KMS-11 (cell line): ENCODE measurements at regions not wholly inside any gene's neighbourhood (a gene's known extent, or its start where the extent isn't known, plus 50 kb on each side); places are given as distances from the start of the nearest gene placed in this dataset.

ENCODE experiments used
- H2AFZ ChIP-seq: fragments of 200-600 bp; sonication (generic); 2 replicates; pipeline ENCODE4 v1.6.1; 2016; ENCODE audit warnings: antibody characterized with exemption, mixed run types, low read depth
- H3K27ac ChIP-seq: fragments of 200-600 bp; sonication (generic); 2 replicates; pipeline ENCODE4 v1.6.1; 2016; ENCODE audit warnings: mild to moderate bottlenecking, mixed run types
- H3K27me3 ChIP-seq: fragments of 200-600 bp; sonication (generic); 2 replicates; pipeline ENCODE4 v1.6.1; 2017; ENCODE audit warnings: mild to moderate bottlenecking, low read depth, mixed run types, moderate library complexity; ENCODE audit not compliant: insufficient read depth
- H3K36me3 ChIP-seq: fragments of 200-600 bp; sonication (generic); 2 replicates; pipeline ENCODE4 v1.6.1; 2017; ENCODE audit warnings: mild to moderate bottlenecking, mixed run types; ENCODE audit not compliant: insufficient read depth
- H3K4me1 ChIP-seq: fragments of 200-600 bp; sonication (generic); 2 replicates; pipeline ENCODE4 v1.6.1; 2016; ENCODE audit warnings: mild to moderate bottlenecking, low read depth, mixed run types; ENCODE audit not compliant: poor library complexity, severe bottlenecking
- H3K4me2 ChIP-seq: fragments of 200-600 bp; sonication (generic); 2 replicates; pipeline ENCODE4 v1.7.0; 2016; ENCODE audit warnings: mild to moderate bottlenecking, mixed run types
- H3K4me3 ChIP-seq: fragments of 200-600 bp; sonication (generic); IDR thresholded peaks from 2 replicates; pipeline ENCODE4 v1.6.1; 2017; ENCODE audit warnings: low read depth, low read length, mixed read lengths; ENCODE audit not compliant: insufficient read depth
- H3K79me2 ChIP-seq: fragments of 200-600 bp; sonication (generic); 2 replicates; pipeline ENCODE4 v1.6.1; 2016; ENCODE audit warnings: low read depth, mixed run types; ENCODE audit not compliant: insufficient read depth
- H3K9ac ChIP-seq: fragments of 200-600 bp; sonication (generic); 2 replicates; pipeline ENCODE4 v1.6.1; 2016; ENCODE audit warnings: mild to moderate bottlenecking, mixed run types
- H4K20me1 ChIP-seq: fragments of 200-600 bp; sonication (generic); 2 replicates; pipeline ENCODE4 v1.6.1; 2016; ENCODE audit warnings: mild to moderate bottlenecking, mixed run types; ENCODE audit not compliant: insufficient read depth
- TF ChIP-seq, protein P1 (sequence below): fragments of 200-600 bp; sonication (generic); conservative IDR thresholded peaks from 2 replicates; pipeline ENCODE4 v1.6.1; 2017; ENCODE audit warnings: low read depth, mild to moderate bottlenecking, antibody characterized with exemption, low read length, moderate library complexity, mixed read lengths

DNA sequence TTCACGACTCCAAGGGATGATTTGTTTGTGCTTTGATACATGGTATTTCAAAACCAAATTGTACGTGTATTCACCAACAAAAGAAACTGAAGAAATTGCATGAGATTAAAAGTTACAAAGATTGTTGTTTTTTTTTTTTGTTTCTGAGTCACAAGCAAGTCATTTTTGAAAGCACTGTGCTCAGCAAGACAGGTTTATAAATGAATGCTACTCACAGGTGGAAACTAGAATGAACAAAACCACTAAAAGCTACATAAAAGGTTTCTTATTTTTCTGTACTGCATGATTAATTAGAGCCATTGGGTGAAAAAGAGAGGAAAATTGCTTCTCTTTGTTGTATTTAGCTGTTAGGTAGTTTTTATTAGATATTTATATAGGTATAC, 90.2 kb upstream of the RIPOR2 start:
- H3K9ac ChIP-seq, result peak overlapping the region; percentile 28; the same call in 1 of the 2 replicates
- TF ChIP-seq, protein P1, sequence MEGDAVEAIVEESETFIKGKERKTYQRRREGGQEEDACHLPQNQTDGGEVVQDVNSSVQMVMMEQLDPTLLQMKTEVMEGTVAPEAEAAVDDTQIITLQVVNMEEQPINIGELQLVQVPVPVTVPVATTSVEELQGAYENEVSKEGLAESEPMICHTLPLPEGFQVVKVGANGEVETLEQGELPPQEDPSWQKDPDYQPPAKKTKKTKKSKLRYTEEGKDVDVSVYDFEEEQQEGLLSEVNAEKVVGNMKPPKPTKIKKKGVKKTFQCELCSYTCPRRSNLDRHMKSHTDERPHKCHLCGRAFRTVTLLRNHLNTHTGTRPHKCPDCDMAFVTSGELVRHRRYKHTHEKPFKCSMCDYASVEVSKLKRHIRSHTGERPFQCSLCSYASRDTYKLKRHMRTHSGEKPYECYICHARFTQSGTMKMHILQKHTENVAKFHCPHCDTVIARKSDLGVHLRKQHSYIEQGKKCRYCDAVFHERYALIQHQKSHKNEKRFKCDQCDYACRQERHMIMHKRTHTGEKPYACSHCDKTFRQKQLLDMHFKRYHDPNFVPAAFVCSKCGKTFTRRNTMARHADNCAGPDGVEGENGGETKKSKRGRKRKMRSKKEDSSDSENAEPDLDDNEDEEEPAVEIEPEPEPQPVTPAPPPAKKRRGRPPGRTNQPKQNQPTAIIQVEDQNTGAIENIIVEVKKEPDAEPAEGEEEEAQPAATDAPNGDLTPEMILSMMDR, result no peak
- no peak overlapping the region for H3K4me3 ChIP-seq
- H3K36me3 ChIP-seq, result no peaks in the 10 kb centered on the region
- H3K27ac ChIP-seq, result peak overlapping the region; percentile 85
- H3K4me1 ChIP-seq, result peaks cover 39% of the 10 kb centered on the region
- H3K27me3 ChIP-seq, result no peaks in the 10 kb centered on the region
- no peaks in the 10 kb centered on the region for H4K20me1 ChIP-seq
- H2AFZ ChIP-seq, result peak overlapping the region; percentile 80
- H3K79me2 ChIP-seq, result no peaks in the 10 kb centered on the region
- peak overlapping the region; percentile 65 for H3K4me2 ChIP-seq

DNA sequence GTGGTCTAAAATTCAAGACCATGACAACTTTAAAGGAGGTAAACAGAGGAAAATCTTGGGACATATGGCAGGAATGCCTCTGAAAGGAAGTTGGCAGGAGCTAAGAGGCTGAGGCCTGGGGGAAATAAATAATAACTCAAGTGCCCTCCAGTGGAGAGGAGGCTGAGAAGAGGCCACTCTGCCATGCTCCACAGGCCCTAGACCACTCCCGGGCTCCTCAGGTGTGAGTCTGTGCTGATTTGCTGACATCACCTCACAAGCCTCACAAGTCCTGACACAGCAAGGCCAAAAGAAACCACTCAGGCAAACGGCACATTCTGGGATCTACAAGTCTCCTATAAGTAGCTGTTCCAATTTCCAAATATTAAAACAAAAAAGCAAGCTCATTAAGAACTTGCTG, 91.0 kb upstream of the RIPOR2 start:
- no peaks in the 10 kb centered on the region for H3K27me3 ChIP-seq
- H3K4me2 ChIP-seq, result peak overlapping the region; percentile 65
- H3K79me2 ChIP-seq, result no peaks in the 10 kb centered on the region
- peak overlapping the region; percentile 85 for H3K27ac ChIP-seq
- peaks cover 39% of the 10 kb centered on the region for H3K4me1 ChIP-seq
- no peaks in the 10 kb centered on the region for H3K36me3 ChIP-seq
- peak overlapping the region; percentile 80 for H2AFZ ChIP-seq
- H3K9ac ChIP-seq, result peak overlapping the region; percentile 76
- no peaks in the 10 kb centered on the region for H4K20me1 ChIP-seq
- TF ChIP-seq, protein P1, result no peak
- no peak overlapping the region for H3K4me3 ChIP-seq

DNA sequence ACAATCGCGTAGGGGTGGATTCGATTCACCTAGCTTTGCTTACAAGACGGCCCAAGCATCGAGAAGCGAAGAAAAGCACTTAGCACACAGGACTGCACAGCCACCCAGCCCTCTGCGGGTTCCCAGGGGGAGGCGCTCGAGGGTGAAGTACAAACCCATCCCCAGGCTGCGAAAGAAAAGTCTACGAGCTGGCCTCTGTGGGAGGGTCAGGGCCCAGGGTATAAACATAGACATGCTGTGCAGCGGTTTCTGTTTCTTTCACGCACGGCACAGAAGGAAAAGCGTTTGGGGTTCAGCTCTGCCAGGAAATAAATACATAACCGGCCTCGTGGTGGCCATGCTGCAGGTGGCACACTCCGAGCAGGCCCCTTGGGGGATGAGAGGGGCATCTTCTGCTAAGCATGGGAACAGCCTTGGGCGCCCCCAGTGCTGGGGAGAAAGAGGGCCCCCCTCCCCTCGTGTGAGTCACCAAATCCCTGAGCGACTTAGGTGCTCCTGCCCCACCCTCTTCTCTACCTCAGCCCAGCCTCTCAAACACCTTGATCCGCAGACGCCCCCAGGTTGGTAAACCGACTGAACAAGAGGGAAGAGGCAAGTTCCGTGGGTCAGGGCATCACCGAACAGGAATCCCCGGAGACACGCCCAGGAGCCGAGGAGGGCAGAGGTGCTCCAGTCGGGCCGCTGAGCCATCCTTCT, 91.6 kb upstream of the RIPOR2 start:
- peaks cover 39% of the 10 kb centered on the region for H3K4me1 ChIP-seq
- TF ChIP-seq, protein P1, result no peak; the same call in 1 of the 2 replicates
- H3K79me2 ChIP-seq, result no peaks in the 10 kb centered on the region

DNA sequence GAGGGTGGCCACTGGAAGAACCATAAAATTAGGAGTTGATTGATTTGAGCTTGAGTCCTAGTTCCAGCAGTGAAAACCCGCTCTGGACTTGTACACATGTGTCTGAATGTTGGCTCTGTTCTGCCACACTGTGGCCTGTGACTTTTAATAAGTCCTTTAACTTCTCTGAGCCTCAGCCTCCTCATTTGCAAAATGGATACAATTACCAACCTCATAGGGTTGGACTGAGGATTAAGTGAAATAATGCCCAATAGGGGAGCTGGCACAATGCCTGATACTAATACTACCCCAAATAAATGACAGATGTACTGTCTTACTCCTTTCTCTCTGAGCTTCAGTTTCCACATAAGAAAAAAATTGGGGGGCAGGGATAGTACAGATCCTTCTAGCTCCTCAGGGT, 92.6 kb upstream of the RIPOR2 start:
- H3K36me3 ChIP-seq, result no peaks in the 10 kb centered on the region
- TF ChIP-seq, protein P1, result no peak
- H3K9ac ChIP-seq, result peak overlapping the region; percentile 76; the same call in 1 of the 2 replicates
- H3K27me3 ChIP-seq, result no peaks in the 10 kb centered on the region
- H4K20me1 ChIP-seq, result no peaks in the 10 kb centered on the region
- H3K4me2 ChIP-seq, result peak overlapping the region; percentile 65
- peak overlapping the region; percentile 80 for H2AFZ ChIP-seq
- no peak overlapping the region for H3K4me3 ChIP-seq
- peaks cover 40% of the 10 kb centered on the region for H3K4me1 ChIP-seq
- no peaks in the 10 kb centered on the region for H3K79me2 ChIP-seq
- peak overlapping the region; percentile 85 for H3K27ac ChIP-seq

More for the DNA sequence above, 91.6 kb upstream of the RIPOR2 start:
- Histone ChIP-seq H3K9ac (peak overlapping the region; percentile 76), H3K4me2 (peak overlapping the region; percentile 65), H3K27ac (peak overlapping the region; percentile 85), H2AFZ (peak overlapping the region; percentile 80), H3K4me3 (no peak overlapping the region), H4K20me1 (no peaks in the 10 kb centered on the region), H3K27me3 (no peaks in the 10 kb centered on the region), H3K36me3 (no peaks in the 10 kb centered on the region)
